Neuronal stem cell (in vitro differentiated cells): ENCODE measurements at regions not wholly inside any gene's neighbourhood (a gene's known extent, or its start where the extent isn't known, plus 50 kb on each side); places are given as distances from the start of the nearest gene placed in this dataset.

Source experiments
- DNase-seq: peaks from one replicate; pipeline ENCODE4 v3.0.0-alpha.2; 2013; ENCODE audit warnings: low spot score
- H2AFZ ChIP-seq: one replicate; pipeline ENCODE4 v1.6.1; 2013; ENCODE audit warnings: mild to moderate bottlenecking, low read length, inconsistent platforms
- H2AK5ac ChIP-seq: 2 replicates; pipeline ENCODE4 v1.6.1; 2013; ENCODE audit warnings: low read depth, mild to moderate bottlenecking, inconsistent platforms, low read length, moderate library complexity, mixed read lengths
- H2BK120ac ChIP-seq: 2 replicates; pipeline ENCODE4 v1.6.1; 2013; ENCODE audit warnings: low read depth, mild to moderate bottlenecking, inconsistent platforms, low read length, moderate library complexity, mixed read lengths
- H2BK12ac ChIP-seq: one replicate; pipeline ENCODE4 v1.6.1; 2013; ENCODE audit warnings: low read length, inconsistent platforms
- H2BK15ac ChIP-seq: 2 replicates; pipeline ENCODE4 v1.6.1; 2013; ENCODE audit warnings: mild to moderate bottlenecking, low read length, inconsistent platforms, mixed read lengths
- H2BK5ac ChIP-seq: one replicate; pipeline ENCODE4 v1.6.1; 2013; ENCODE audit warnings: inconsistent platforms, mild to moderate bottlenecking, low read length, moderate library complexity
- H3K14ac ChIP-seq: one replicate; pipeline ENCODE4 v1.6.1; 2013; ENCODE audit warnings: low read length, inconsistent platforms
- H3K18ac ChIP-seq: 2 replicates; pipeline ENCODE4 v1.6.1; 2013; ENCODE audit warnings: low read length, inconsistent platforms
- H3K23ac ChIP-seq: 2 replicates; pipeline ENCODE4 v1.6.1; 2013; ENCODE audit warnings: low read depth, mild to moderate bottlenecking, mixed read lengths, low read length, inconsistent platforms; ENCODE audit not compliant: poor library complexity
- H3K27ac ChIP-seq: replicated peaks from 3 replicates; pipeline ENCODE4 v1.5.1; 2013; ENCODE audit warnings: low read length, inconsistent platforms
- H3K27me3 ChIP-seq, 3 experiments: 2 replicates each; pipeline ENCODE4 v1.6.1; 2013; ENCODE audit warnings: low read length in 3 of 3, mild to moderate bottlenecking in 2 of 3, inconsistent platforms in 1 of 3, low read depth in 1 of 3, mixed read lengths in 1 of 3, moderate library complexity in 1 of 3; ENCODE audit not compliant: control insufficient read depth in 3 of 3, insufficient read depth in 3 of 3
- H3K36me3 ChIP-seq, 2 donors: replicated peaks in 1 of 2; 2 replicates each; pipeline ENCODE4 v1.6.1; 2013; ENCODE audit warnings: low read length in 2 of 2; ENCODE audit not compliant: control insufficient read depth in 2 of 2, insufficient read depth in 2 of 2
- H3K4ac ChIP-seq: 2 replicates; pipeline ENCODE4 v1.6.1; 2013; ENCODE audit warnings: inconsistent platforms, mild to moderate bottlenecking, low read length, moderate library complexity
- H3K4me1 ChIP-seq, 2 donors: 1 replicate in 1 of 2; 2 replicates in 1 of 2; pipeline ENCODE4 v1.6.1; 2013; ENCODE audit warnings: low read length in 2 of 2, low read depth in 1 of 2; ENCODE audit not compliant: control insufficient read depth in 2 of 2, insufficient read depth in 1 of 2
- H3K4me2 ChIP-seq: one replicate; pipeline ENCODE4 v1.6.1; 2013; ENCODE audit warnings: mild to moderate bottlenecking, low read length, inconsistent platforms; ENCODE audit not compliant: insufficient read depth, poor library complexity, severe bottlenecking
- H3K4me3 ChIP-seq, 2 donors: 2 replicates each; pipeline ENCODE4 v1.5.1; 2013; ENCODE audit warnings: low read length in 2 of 2, mild to moderate bottlenecking in 2 of 2, inconsistent platforms in 1 of 2, moderate library complexity in 1 of 2
- H3K79me1 ChIP-seq: one replicate; pipeline ENCODE4 v1.6.1; 2013; ENCODE audit warnings: low read depth, mild to moderate bottlenecking, inconsistent platforms, low read length, moderate library complexity
- H3K9ac ChIP-seq: one replicate; pipeline ENCODE4 v1.6.1; 2013; ENCODE audit warnings: mild to moderate bottlenecking, low read depth, low read length, inconsistent platforms; ENCODE audit not compliant: poor library complexity
- H3K9me3 ChIP-seq, 2 donors: replicated peaks in 1 of 2; 2 replicates each; pipeline versions ENCODE3 to v1.6.1; 2013; ENCODE audit warnings: low read length in 2 of 2, mild to moderate bottlenecking in 2 of 2, inconsistent platforms in 1 of 2, low read depth in 1 of 2, mixed read lengths in 1 of 2, moderate library complexity in 1 of 2; ENCODE audit not compliant: control insufficient read depth in 2 of 2, insufficient read depth in 1 of 2
- H4K8ac ChIP-seq: one replicate; pipeline ENCODE4 v1.6.1; 2013; ENCODE audit warnings: low read depth, mild to moderate bottlenecking, inconsistent platforms, low read length, moderate library complexity
- H4K91ac ChIP-seq: one replicate; pipeline ENCODE4 v1.6.1; 2013; ENCODE audit warnings: low read length, low read depth, mild to moderate bottlenecking, inconsistent platforms; ENCODE audit not compliant: poor library complexity
- WGBS, 2 donors: extraction: QIAGEN DNeasy Blood & Tissue Kit; methylation state at CpG; one replicate each; pipeline ENCODE4 v1.1.7; 2013; ENCODE audit warnings: missing lambda C conversion rate in 2 of 2, mixed read lengths in 1 of 2; ENCODE audit not compliant: insufficient read length in 2 of 2, insufficient replicate concordance in 1 of 2; ENCODE audit errors: extremely low coverage in 2 of 2; 5-methylcytosine and 5-hydroxymethylcytosine counted together

DNA sequence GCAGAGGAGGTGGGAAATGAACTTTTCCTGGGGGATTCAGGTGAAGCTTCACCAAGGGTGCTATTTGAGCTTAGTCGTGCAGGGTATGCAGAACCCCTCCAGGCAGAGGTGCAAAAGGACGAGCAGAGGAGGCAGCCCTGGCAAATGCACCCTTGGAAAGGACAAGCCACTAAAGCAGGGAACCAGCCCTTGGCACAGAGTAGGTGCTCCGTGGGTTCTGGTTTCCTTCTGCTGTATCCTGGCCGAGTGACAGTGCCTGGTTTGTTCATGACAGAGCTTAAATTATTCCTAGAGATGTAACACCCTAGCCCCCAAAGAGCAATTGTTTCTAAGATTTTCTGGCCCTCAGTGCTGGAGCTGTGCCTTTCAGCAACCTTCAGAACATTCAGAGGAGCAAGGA is 73.4 kb upstream of the SYT6 start:
- H4K8ac ChIP-seq: no peak overlapping the region
- no peak overlapping the region for H2AK5ac ChIP-seq
- H3K4me1 ChIP-seq: peaks cover 0 to 11% of the 10 kb centered on the region in 2 donors
- no peak overlapping the region for H3K4me2 ChIP-seq
- H3K18ac ChIP-seq: no peak overlapping the region
- no peak overlapping the region for H3K9ac ChIP-seq
- no peak overlapping the region for H2AFZ ChIP-seq
- H2BK5ac ChIP-seq: no peak overlapping the region
- H3K4ac ChIP-seq: no peak overlapping the region
- H2BK12ac ChIP-seq: no peak overlapping the region
- no peaks in the 10 kb centered on the region for H3K36me3 ChIP-seq
- H3K4me3 ChIP-seq: no peak overlapping the region
- H3K27ac ChIP-seq: no peak overlapping the region
- no peaks in the 10 kb centered on the region for H3K27me3 ChIP-seq
- no peaks in the 10 kb centered on the region for H3K9me3 ChIP-seq
- DNase-seq: no peak
- no peak overlapping the region for H3K23ac ChIP-seq
- no CpG with 5 or more reads among the region's 4 CpGs for WGBS, 2 donors
- no peaks in the 10 kb centered on the region for H3K79me1 ChIP-seq
- H2BK15ac ChIP-seq: no peak overlapping the region
- H2BK120ac ChIP-seq: no peak overlapping the region
- no peak overlapping the region for H4K91ac ChIP-seq
- no peak overlapping the region for H3K14ac ChIP-seq

DNA sequence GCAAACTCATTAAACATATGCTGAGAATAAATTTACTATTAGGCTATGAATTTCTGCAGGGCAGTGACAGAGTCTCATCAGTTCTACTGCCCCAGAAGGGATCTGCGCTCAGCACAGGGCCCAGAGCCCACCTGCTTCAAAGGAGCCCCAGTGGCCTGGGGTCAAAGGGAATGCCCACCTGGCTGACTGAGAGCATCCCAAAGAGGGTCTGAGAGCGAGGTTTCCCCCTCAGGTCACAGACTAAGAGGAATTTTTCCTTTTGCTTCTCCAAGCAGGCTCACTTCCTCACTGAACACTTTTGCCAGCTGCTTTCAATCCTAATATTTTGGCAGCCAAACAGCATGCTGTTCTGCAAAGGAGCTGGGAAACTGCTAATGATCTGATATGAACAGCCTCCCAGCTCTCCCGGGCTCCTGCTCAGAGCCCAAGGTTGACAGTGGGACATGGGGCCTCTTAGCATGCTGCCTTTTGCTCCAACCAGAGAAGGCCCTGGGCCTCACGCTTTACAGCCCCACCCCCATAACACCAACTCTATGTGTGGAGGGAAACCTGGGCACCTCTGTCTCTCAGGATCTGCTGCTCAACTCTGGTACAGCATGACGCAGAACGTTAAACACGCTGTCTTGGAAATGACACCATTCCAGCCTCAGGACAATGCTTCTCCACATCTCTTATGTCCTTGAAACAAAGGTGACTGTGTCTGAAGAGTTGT is 70.7 kb upstream of the SYT6 start:
- Histone ChIP-seq H2BK5ac (no peak overlapping the region), H2BK12ac (no peak overlapping the region), H3K23ac (no peak overlapping the region), H3K27ac (no peak overlapping the region), H3K9ac (no peak overlapping the region), H2BK15ac (no peak overlapping the region), H3K4ac (no peak overlapping the region), H2AK5ac (no peak overlapping the region), H2BK120ac (no peak overlapping the region), H4K8ac (no peak overlapping the region), H3K18ac (no peak overlapping the region), H2AFZ (no peak overlapping the region), H3K4me3 (no peak overlapping the region), H3K4me1 (peaks cover 0 to 5% of the 10 kb centered on the region in 2 donors), H3K9me3 (no peaks in the 10 kb centered on the region), H3K79me1 (no peaks in the 10 kb centered on the region), H3K14ac (no peak overlapping the region), H3K4me2 (no peak overlapping the region), H3K36me3 (no peaks in the 10 kb centered on the region), H3K27me3 (no peaks in the 10 kb centered on the region), H4K91ac (no peak overlapping the region)
- DNase-seq: no peak
- WGBS, 2 donors: no CpG with 5 or more reads among the region's 7 CpGs

GRCh38 chr1:114222920-114223319 is 69.3 kb upstream of the SYT6 start:
- Histone ChIP-seq H3K9ac (no peak overlapping the region), H4K91ac (no peak overlapping the region), H3K36me3 (no peaks in the 10 kb centered on the region), H3K9me3 (no peaks in the 10 kb centered on the region), H3K79me1 (no peaks in the 10 kb centered on the region), H2BK120ac (no peak overlapping the region), H3K4me3 (no peak overlapping the region), H3K4me2 (no peak overlapping the region), H3K27ac (no peak overlapping the region), H3K23ac (no peak overlapping the region), H3K14ac (no peak overlapping the region), H2BK12ac (no peak overlapping the region), H4K8ac (no peak overlapping the region), H2BK5ac (no peak overlapping the region), H3K4ac (no peak overlapping the region), H2AFZ (no peak overlapping the region), H2BK15ac (no peak overlapping the region), H3K4me1 (peaks cover 0 to 8% of the 10 kb centered on the region in 2 donors), H2AK5ac (no peak overlapping the region), H3K27me3 (no peaks in the 10 kb centered on the region), H3K18ac (no peak overlapping the region)
- no peak for DNase-seq
- no CpG with 5 or more reads among the region's 4 CpGs for WGBS, 2 donors

DNA sequence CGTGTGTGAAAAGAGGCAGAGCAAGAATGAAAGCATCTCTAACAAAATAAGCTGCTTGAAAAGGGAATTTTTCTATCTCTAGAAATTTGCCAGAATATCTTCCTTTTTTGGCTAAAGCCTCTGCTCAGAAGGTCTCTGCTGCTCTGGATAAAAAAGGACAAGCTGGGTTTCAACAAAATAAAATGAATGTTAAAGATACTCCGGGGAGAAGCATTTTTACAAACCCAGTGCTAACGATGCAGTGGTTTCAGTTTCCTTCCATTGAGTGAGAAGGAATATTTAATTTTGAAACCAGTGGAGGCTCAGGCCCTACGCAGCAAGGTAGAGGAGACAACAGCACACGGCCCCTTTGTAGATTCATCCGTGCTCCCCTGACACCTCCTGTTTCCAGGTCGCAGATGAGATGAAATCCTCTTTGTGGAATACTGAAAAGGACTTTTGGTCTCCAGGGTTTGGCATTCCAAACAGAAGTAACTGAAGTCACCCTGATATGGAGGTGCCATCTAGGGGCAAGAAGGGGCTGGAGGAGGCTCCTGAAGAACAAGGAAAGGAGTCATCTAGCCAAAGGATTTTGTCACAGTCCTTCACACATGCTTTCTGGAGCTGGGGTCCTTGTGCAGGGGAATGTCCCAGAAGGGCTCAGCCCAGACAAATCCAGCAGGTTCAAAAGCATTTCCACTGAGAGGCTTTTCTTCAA is 65.7 kb upstream of the SYT6 start:
- no peak overlapping the region for H4K8ac ChIP-seq
- no peak overlapping the region for H4K91ac ChIP-seq
- H3K18ac ChIP-seq: no peak overlapping the region
- DNase-seq: no peak
- H3K27me3 ChIP-seq: no peaks in the 10 kb centered on the region
- WGBS, 2 donors: no CpG with 5 or more reads among the region's 7 CpGs
- no peak overlapping the region for H3K4me3 ChIP-seq
- no peak overlapping the region for H2BK15ac ChIP-seq
- no peak overlapping the region for H3K23ac ChIP-seq
- no peak overlapping the region for H3K4me2 ChIP-seq
- H3K79me1 ChIP-seq: no peaks in the 10 kb centered on the region
- no peak overlapping the region for H3K9ac ChIP-seq
- H3K36me3 ChIP-seq: no peaks in the 10 kb centered on the region
- H3K27ac ChIP-seq: no peak overlapping the region
- peaks cover 0 to 7% of the 10 kb centered on the region in 2 donors for H3K4me1 ChIP-seq
- no peak overlapping the region for H3K4ac ChIP-seq
- H2BK120ac ChIP-seq: no peak overlapping the region
- no peak overlapping the region for H2BK5ac ChIP-seq
- no peak overlapping the region for H2BK12ac ChIP-seq
- H2AK5ac ChIP-seq: no peak overlapping the region
- H3K9me3 ChIP-seq: no peaks in the 10 kb centered on the region
- no peak overlapping the region for H2AFZ ChIP-seq
- no peak overlapping the region for H3K14ac ChIP-seq
